DOHH2 (cell line): ENCODE measurements at regions not wholly inside any gene's neighbourhood (a gene's known extent, or its start where the extent isn't known, plus 50 kb on each side); places are given as distances from the start of the nearest gene placed in this dataset.

Experiments used
- CTCF ChIP-seq: fragments of 200-600 bp; sonication (generic); IDR thresholded peaks from one replicate; pipeline ENCODE4 v1.5.1; 2014; ENCODE audit warnings: antibody characterized with exemption, mild to moderate bottlenecking, low read depth, low read length; ENCODE audit not compliant: poor library complexity, severe bottlenecking
- EZH2phosphoT487 ChIP-seq: fragments of 200-600 bp; sonication (generic); IDR thresholded peaks from 2 replicates; pipeline ENCODE4 v1.6.1; 2017; ENCODE audit warnings: borderline replicate concordance, mild to moderate bottlenecking, antibody characterized with exemption, low read length, moderate library complexity, mixed read lengths

- no peak for TF ChIP-seq CTCF
- TF ChIP-seq EZH2phosphoT487, result no peak
These were observed 364.1 kb downstream of the BRINP1 start for GRCh38 chr9:119005162-119005561.
